HS-27A (cell line): ENCODE measurements at regions not wholly inside any gene's neighbourhood (a gene's known extent, or its start where the extent isn't known, plus 50 kb on each side); places are given as distances from the start of the nearest gene placed in this dataset.

ENCODE experiments used
- DNase-seq: peaks from one replicate; pipeline ENCODE4 v3.0.0-alpha.2; 2012; ENCODE audit warnings: low read depth, missing footprints

DNA sequence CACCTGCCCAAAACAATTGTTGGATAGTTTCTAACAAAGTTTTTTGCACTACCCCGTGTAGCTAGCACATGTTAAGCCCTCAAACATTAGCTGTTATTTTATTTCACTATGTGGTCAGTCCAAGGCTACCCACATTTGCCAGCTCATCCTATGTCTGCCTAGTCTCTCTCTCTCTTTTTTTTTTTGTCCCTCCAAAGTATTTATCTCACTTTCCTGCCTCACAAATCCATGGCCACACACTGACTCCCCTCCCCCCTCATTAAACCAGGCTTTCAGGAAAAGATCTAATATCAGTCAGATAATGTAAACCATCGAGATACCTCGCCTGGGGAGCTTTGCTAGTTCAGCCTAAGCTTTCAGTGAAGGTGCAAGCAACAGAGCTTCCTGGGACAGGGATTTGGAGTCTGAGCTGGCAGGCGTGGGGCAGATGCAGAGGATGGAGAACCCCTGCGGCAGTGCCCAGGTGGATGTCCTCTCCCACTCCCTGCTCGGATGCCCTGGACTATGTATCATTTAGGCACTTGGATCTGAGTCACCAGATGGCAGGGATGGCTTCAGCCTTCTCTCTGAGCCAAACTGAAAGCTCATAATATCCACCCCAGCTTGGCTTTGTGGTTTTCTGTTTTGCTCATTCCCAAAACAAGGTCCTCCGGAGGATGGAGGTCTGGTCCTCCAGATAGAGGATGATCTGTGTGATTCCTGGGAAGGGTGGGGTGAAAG lies 73.7 kb upstream of the FOXF1 start:
- DNase-seq: no peak

DNA sequence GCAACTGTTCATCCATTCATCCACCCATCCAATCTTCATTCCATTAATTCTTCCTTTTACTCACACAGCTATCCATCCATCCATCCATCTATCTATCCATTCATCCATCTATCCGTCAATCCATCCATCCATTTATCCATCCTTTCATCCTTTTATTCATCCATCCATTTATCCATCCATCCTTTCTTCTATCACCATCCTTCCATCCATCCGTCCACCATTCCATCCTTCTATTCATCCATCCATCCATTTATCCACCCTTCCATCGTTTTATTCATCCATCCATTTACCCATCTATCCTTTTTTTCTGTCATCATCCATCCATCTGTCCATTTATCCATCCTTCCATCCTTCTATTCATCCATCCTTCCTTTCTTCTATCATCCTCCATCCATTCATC lies 73.0 kb upstream of the FOXF1 start:
- DNase-seq: no peak

DNA sequence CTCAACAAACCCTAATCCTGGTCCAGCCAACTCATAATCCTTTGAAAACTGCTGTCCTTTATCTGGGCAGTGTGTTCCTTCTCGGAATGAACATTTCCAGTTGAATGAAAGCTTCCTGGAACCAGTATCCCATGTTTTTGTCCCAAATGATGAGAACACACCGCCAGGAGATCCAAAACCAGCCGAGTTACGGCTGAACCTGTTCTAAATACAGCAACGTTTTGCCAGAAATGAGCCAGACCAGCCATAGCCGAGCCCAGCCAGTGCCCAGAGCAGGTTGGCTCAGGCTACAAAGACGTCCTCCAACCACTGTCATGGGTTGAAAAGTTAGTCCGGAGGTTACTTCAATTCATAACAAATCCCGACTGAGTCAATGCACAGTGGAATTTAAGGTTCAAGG lies 67.6 kb upstream of the FOXF1 start:
- no peak for DNase-seq

DNA sequence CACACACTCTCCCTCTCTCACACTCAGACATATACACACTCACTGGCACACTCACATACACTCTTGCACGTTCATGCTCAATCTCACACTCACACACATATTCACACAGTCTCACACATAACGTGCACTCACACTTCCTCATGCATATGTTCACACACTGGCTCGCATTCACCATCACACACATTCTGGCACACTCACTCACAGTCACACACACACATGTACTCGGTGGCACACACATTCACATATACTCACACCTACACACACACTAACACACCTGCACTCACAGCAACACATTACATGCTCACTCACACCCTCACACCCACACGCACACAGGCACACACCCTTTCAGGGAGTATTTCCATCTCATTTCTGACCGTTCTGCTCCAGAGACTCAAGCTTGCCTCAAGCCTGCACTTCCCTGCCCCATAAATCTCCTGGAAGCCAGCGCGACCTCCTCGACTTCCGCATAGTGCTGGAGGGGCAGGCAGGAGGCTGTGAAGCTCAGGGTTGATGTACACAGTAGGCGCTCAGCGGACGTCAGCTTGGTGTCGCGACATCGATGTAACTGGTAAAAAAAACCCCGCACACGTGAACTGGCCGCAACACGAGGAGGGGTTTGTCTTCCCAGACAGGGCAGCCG lies 66.7 kb upstream of the FOXF1 start:
- no peak for DNase-seq

DNA sequence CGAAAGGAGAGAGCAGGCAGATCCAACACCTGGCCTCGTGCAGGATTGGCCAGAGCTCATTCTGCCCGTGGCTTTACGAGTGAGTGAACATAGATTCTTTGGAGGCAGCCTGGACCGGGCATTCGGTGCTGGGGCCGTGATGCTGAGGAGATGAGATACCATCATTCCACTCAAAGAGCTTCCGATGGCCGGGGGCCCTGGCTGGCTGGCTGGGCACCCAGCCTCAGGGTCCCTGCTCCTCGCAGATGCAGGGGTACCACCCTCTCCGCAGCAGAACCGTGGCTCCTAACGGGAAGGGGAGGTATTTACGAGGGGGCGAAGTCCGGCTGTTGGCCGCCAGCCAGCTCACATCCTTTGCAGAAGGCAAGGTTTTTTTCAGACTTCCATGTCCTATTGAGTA lies 66.1 kb upstream of the FOXF1 start:
- no peak for DNase-seq

DNA sequence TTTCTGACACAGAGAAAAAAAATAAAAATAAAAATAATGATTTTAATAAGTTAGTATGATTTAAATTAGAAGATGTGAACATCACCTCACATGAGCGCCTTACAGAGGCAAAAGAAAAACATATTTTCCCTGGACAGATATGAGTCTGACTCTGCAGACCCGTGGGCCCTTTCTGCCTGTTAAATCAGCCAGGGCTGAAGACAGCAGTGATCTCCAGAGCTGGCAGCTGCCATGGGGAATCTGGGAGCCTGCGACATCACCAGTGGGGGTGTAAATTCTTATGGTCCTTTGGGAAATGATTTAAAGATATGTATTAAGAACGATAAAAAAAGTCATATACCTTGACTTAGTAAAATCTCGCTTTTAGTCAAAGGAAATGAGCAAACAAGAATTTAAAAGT lies 65.7 kb upstream of the FOXF1 start:
- no peak for DNase-seq

DNA sequence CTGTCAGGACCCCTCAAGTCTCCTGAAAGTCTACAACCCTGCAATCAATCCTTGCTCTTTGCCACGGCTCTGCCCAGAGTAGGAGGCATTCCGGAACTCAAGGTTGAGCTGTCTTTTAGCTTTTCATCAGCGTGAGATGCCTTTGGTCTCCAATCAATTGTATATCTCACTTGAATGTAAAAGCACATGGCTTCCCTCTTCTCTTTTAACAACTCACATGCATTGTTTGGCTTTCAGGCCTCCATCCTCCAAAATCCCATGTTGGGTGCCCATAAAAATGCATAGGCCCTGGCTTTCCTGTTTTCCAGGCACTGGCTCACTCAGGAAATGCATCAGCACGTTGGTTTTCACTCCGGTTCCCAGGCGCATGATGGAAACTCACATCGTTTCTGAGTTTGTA lies 64.0 kb upstream of the FOXF1 start:
- no peak for DNase-seq

DNA sequence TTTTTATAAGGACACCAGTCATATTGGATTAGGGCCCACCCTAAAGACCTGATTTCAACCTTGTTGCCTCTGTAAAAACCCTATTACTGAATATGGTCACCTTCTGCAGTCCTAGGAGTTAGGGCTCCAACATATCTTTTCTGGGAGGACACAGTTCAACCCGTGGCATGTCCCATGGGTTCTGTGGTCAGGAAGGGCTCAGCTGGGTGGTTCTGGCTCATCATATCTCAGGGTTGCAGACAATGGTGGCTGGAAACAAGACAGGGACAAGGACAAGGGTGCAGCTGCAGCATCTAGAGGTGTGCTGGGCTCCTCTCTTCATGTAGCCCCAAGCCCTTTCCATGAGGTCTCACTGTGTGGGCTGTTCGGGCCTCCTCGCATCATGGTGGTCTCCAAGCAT lies 63.1 kb upstream of the FOXF1 start:
- DNase-seq: no peak

DNA sequence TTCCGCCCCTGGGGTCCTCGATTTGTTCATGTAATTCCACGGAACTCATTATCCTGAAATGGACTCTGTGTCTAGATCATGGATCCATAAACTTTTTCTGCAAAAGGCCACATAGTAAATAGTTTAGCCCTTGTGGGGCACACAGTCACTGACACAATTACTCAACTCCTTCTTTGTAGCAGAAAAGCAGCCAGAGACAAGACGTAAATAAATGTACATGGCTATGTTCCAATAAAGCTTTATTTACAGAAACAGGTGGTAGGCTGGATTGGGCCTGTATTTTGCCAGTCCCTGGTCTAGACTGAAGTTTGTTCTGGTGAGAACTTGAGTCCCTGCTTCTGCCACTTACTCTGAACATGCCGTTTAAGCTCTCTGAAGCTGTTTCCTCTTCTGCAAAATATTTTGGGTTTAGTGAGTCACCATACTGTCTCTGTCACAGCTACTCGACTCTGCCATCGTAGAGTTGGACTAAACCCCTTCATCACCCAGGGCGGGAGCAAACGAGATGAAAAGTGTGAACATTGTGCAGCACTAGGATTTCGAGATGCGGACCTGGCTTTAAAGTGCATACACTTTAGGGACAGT lies 61.9 kb upstream of the FOXF1 start:
- no peak for DNase-seq

DNA sequence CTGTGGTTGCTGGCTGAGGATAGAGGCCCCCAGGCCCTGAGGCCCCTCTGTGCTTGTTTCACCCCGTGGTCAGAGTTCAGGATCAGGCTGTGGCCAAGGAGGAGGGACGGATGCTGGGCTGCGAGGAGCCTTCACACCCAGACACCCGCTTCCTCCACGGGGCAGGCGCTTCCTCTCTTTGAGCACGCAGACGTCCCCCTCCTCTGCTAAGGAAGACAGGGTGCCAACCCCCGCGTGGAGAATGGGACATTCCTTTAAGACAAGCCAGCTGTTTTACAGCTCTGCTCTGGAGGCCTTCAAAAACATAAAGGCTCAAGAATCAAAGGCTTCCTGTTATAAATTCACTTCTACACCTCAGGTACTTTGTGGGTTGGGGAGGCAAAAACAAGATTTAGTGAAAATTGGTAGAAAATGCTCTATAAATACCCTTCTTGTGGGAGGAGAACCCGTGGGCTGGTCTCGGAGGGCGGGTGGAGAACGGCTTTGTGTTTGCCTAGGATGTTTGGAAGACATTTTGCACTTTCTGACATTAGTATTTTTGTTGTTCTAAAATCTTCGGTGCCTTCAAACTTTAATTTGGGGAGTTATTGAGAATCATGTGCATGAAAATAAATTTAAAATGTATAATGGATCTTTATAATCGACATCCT lies 60.8 kb upstream of the FOXF1 start:
- DNase-seq: no peak

DNA sequence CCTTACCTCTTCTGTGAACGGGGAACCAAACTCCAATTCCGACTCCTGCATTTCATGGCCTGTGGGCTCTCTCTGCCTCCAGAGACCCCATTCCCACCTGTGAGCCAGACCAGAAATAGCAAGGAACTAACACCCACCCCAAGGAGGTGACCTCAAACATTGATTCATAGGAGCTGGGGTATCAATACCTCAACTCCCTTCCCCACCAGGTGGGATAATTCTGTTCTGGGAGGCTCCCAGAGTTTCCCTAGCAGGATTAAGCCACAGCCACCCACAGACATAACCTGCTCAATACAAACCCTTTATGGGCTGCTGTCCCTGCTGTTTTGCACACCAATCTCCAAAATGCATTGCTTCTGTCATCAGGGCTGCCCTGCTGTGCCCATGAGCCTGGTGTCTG lies 59.6 kb upstream of the FOXF1 start:
- DNase-seq: no peak

DNA sequence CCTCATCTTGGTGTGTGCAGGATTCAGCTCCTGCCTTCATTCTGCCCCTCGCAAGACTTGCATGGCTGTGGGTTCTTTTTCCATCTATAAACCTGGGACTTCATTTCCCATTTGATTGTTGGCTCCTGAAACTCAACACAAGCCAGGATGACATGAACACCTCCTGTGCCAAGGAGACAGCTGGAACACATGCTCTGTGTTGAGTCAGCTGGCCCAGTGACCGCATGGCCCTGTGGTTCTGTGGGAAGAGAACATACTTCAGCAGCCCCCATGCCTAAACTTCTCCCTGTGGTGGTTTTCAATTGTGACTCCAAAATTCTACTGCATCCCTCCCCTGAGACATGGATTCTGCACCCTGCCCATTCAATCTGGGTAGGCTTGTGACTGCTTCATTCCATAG lies 57.9 kb upstream of the FOXF1 start:
- no peak for DNase-seq

DNA sequence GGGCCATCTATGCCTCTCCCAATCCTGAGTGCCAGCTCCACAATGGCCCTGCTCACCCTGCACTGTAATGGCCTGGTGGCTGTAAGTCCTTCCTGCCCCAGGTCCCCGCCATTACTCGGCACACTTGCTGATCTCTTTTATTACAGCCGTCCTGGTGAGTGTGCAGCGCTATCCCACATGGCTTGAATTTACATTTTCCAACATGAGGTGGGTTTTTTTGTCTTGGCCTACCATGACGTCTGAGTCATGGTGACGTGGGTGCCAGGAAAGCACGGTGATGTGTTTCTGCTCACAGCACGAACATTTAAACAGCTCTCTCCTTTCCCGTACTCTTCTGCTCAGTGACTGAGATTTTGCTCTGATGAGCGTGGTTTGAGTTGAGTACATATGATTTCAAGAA lies 55.2 kb upstream of the FOXF1 start:
- no peak for DNase-seq

DNA sequence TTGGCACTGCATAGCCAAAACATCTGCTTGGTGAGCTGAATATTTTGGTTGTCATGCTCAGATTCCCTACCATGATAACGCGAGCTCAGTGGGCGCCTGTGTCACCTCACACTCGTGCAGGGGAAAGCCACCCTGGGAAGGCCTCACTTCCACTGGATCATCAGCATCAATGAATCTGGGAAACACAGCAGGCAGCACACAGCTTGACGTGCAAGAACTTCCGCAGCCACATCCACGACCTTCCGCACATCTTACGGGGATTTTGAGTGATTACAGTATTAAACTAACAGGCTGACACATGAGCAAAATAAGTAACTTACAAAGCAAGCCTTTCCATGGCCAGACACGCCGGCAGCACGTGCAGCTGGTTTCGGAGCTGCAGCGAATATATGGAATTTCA lies 54.7 kb upstream of the FOXF1 start:
- DNase-seq: no peak

DNA sequence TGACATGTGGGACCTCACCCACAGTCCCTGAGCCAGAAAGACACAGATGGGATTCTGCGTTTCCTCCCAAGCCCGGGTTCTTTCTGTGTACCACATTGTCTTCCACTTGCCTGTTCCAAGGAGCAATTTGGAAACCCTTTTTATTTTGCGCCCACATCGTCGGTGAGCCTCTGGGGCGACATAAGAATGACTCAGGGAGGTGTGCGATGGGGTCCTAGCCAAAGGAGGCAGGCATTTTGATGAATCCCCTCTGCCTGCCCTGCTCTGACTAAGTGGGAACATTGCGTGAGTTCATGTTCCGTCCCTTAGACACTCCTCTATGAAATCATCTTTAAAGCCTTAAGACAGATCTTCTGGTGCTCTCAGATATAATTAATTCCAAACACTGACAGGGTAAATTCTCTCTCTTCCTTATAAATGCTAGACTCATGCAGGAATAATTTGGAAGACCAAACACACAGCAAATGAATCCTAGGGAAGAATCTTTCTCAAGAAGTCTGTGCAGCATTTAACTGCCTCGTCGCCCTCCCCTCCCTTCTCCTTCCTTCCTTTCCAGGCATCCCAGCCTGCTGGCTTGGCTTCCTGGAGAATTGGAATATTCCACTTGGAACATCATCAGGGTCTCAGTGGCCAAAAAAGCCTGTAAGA lies 52.7 kb upstream of the FOXF1 start:
- no peak for DNase-seq

DNA sequence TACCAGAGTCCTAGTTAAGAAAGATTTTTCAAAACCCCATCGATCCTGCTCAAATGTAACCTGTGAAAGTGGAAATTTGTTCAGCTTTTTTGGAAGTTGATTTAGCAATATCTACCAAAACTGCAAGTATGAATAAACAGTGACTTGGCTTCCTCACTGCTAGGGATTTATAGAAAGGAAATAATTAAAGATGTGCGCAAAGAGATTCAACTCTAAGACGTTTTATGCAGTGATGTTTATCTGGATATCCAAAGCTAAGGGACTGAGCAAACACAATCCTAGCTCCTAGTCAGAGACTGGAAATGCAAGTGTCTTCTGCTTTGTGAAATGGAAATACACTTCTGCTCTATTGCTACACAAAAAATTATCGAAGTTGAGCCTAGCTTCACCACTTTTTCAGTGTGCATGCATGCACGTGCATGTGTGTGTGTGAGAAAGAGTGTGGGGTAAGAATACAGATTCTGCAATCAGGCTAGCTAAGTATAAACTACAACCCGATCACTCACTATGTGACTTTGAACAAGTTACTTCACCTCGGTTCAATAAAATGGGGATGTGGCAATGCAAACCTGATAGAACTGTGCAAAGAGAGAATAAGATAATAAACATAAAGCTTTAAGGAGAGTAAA lies 52.1 kb upstream of the FOXF1 start:
- no peak for DNase-seq

DNA sequence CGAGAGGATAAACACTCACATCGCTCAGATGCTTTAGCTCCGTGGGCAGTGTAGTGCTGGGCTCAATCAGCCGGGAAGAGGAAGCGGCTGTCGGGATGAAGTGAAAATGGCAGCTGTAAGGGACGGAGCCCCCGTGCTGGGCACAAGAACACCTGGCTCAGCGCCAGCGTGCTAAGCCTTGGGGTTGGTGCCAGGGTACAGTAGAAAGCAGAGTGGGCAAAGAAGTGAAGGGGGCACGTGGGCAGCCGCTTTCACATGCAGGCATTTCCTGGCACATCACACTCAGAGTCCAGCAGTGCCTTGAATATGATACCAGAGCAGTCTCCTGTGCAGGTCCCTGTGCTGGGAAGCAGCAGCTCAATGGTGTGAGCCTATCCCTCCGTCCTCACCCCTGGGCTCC lies 51.1 kb upstream of the FOXF1 start:
- DNase-seq: no peak
